Endothelial cell of umbilical vein (primary cell): ENCODE measurements at regions not wholly inside any gene's neighbourhood (a gene's known extent, or its start where the extent isn't known, plus 50 kb on each side); places are given as distances from the start of the nearest gene placed in this dataset.

Source experiments
- BruUV-seq: library from RNA; stranded (reverse); fragments of 400-500 nt; replicated peaks from 2 replicates; lab custom pipeline; 2021; lab: Mats Ljungman, UMichigan
- CTCF ChIA-PET: fragments of 300-600, 350-600 bp; sonication (Branson Sonifier 250); formaldehyde crosslinking; loops from one replicate; lab custom pipeline; 2021; ENCODE audit warnings: antibody characterized with exemption, inconsistent platforms; lab: Charles Lee
- POLR2A ChIA-PET: fragments of 300-600, 350-600 bp; sonication (Branson Sonifier 250); formaldehyde crosslinking; loops from one replicate; lab custom pipeline; 2021; ENCODE audit warnings: antibody characterized with exemption, inconsistent platforms; lab: Charles Lee
- DNase-seq: peaks from one replicate; pipeline ENCODE4 v3.0.0-alpha.2; 2011; ENCODE audit warnings: low read depth, low spot score
- FAIRE-seq: peaks from 2 replicates; lab custom pipeline; 2011; peaks lifted over from hg19 to GRCh38; lab: Jason Lieb, UNC
- H2AFZ ChIP-seq: 2 replicates; pipeline ENCODE4 v1.6.0; 2012; ENCODE audit warnings: low read depth, low read length, control low read depth, inconsistent platforms
- H3K27ac ChIP-seq: 2 replicates; pipeline ENCODE4 v1.5.1; 2011; ENCODE audit warnings: low read depth, mild to moderate bottlenecking, control low read depth, low read length, moderate library complexity; ENCODE audit not compliant: insufficient read depth
- H3K27me3 ChIP-seq, 2 experiments: 2 replicates each; pipeline versions ENCODE4 v1.6.0 to v1.6.1; 2011; ENCODE audit warnings: low read length in 2 of 2, mixed read lengths in 1 of 2; ENCODE audit not compliant: control insufficient read depth in 2 of 2, insufficient read depth in 2 of 2
- H3K36me3 ChIP-seq, 2 experiments: 2 replicates in 1 of 2; 3 replicates in 1 of 2; pipeline ENCODE4 v1.5.1; 2011; ENCODE audit warnings: low read length in 2 of 2, mild to moderate bottlenecking in 1 of 2, moderate library complexity in 1 of 2; ENCODE audit not compliant: control insufficient read depth in 2 of 2, insufficient read depth in 2 of 2; ENCODE audit errors: extremely low read depth in 1 of 2
- H3K4me1 ChIP-seq: 3 replicates; pipeline ENCODE4 v1.5.1; 2011; ENCODE audit warnings: mild to moderate bottlenecking, low read length; ENCODE audit not compliant: control insufficient read depth, insufficient read depth; ENCODE audit errors: extremely low read depth
- H3K4me2 ChIP-seq: 2 replicates; pipeline ENCODE4 v1.6.1; 2011; ENCODE audit warnings: low read length, control low read depth, mixed read lengths; ENCODE audit not compliant: insufficient read depth
- H3K4me3 ChIP-seq, 3 experiments: fragments of 200-600 bp in 1 of 3; sonication (generic), shearing (Covaris generic) in 1 of 3; replicated peaks in 1 of 3; 2 replicates each; pipeline ENCODE4 v1.5.1; 2011 to 2016; ENCODE audit warnings: control low read depth in 3 of 3, low read length in 3 of 3, mild to moderate bottlenecking in 2 of 3, inconsistent platforms in 1 of 3, low read depth in 1 of 3, moderate library complexity in 1 of 3; ENCODE audit not compliant: insufficient read depth in 1 of 3
- H3K79me2 ChIP-seq: 2 replicates; pipeline ENCODE4 v1.6.0; 2012; ENCODE audit warnings: low read length, inconsistent platforms; ENCODE audit not compliant: control insufficient read depth, insufficient read depth
- H3K9ac ChIP-seq: replicated peaks from 2 replicates; pipeline ENCODE3; 2011; ENCODE audit warnings: low read length, control low read depth; ENCODE audit not compliant: insufficient read depth; ENCODE audit errors: extremely low read depth
- H3K9me1 ChIP-seq: replicated peaks from 3 replicates; pipeline ENCODE4 v1.6.0; 2011; ENCODE audit warnings: mild to moderate bottlenecking, low read length; ENCODE audit not compliant: control insufficient read depth, insufficient read depth; ENCODE audit errors: extremely low read depth
- H3K9me3 ChIP-seq: replicated peaks from 2 replicates; pipeline ENCODE4 v1.5.1; 2012; ENCODE audit warnings: low read length, inconsistent platforms; ENCODE audit not compliant: control insufficient read depth, insufficient read depth
- H4K20me1 ChIP-seq: replicated peaks from 2 replicates; pipeline ENCODE3; 2011; ENCODE audit warnings: mild to moderate bottlenecking, low read length; ENCODE audit not compliant: control insufficient read depth, insufficient read depth; ENCODE audit errors: extremely low read depth
- EZH2 ChIP-seq: IDR thresholded peaks from 2 replicates; pipeline ENCODE4 v1.6.1; 2012; ENCODE audit warnings: borderline replicate concordance, low read depth, mild to moderate bottlenecking, moderate library complexity, low read length, inconsistent platforms; ENCODE audit not compliant: severe bottlenecking
- FOS ChIP-seq: IDR thresholded peaks from 2 replicates; pipeline ENCODE4 v1.6.1; 2011; ENCODE audit warnings: mild to moderate bottlenecking, low read length, moderate library complexity, borderline replicate concordance; ENCODE audit not compliant: insufficient read depth
- GATA2 ChIP-seq: IDR thresholded peaks from 2 replicates; pipeline ENCODE4 v1.7.0; 2011; ENCODE audit warnings: low read depth, mild to moderate bottlenecking, moderate library complexity, mixed read lengths, low read length; ENCODE audit not compliant: insufficient read length, insufficient read depth
- MYC ChIP-seq: IDR thresholded peaks from one replicate; pipeline ENCODE4 v1.6.1; 2011; ENCODE audit warnings: mild to moderate bottlenecking, low read depth, low read length
- POLR2A ChIP-seq: IDR thresholded peaks from 2 replicates; pipeline ENCODE4 v1.6.1; 2012; ENCODE audit warnings: low read depth, mild to moderate bottlenecking, control low read depth, low read length
- POLR2AphosphoS5 ChIP-seq: IDR thresholded peaks from 2 replicates; pipeline ENCODE4 v1.6.1; 2012; ENCODE audit warnings: low read depth, mild to moderate bottlenecking, control low read depth, low read length, moderate library complexity; ENCODE audit not compliant: insufficient read depth
- dilution Hi-C: fragments of 300-500 bp; cut with MboI; formaldehyde crosslinking; loops from one replicate; pipeline ENCODE4 v1.15.0; 2019; ENCODE audit warnings: low sequenced_read_pairs; ENCODE audit not compliant: extremely low pct_ligation_motif_present
- intact Hi-C: fragments of 100-400 bp; cut with micrococcal nuclease; formaldehyde crosslinking; loops from one replicate; pipeline ENCODE4 v1.10.0; 2022

- Histone ChIP-seq H3K27me3 (no peaks in the 10 kb centered on the region), H3K79me2 (no peaks in the 10 kb centered on the region), H3K4me1 (no peaks in the 10 kb centered on the region), H2AFZ (no peak overlapping the region), H4K20me1 (no peaks in the 10 kb centered on the region), H3K4me3 (no peak overlapping the region), H3K9me3 (no peaks in the 10 kb centered on the region), H3K9ac (no peak overlapping the region), H3K9me1 (no peaks in the 10 kb centered on the region), H3K36me3 (no peaks in the 10 kb centered on the region), H3K27ac (no peak overlapping the region), H3K4me2 (no peak overlapping the region)
- TF ChIP-seq FOS (no peak), POLR2A (no peak), MYC (no peak), POLR2AphosphoS5 (no peak)
- ChIA-PET CTCF (no interaction called here), POLR2A (no interaction called here)
- dilution Hi-C loops (no loop called here), intact Hi-C loops (no loop called here)
- no peak for DNase-seq
- FAIRE-seq = no peak
- BruUV-seq = no TSS peak
These were observed 150.9 kb upstream of the CYRIA start for GRCh38 chr2:16816522-16816921.

GRCh38 chr2:16816016-16816415 lies 150.4 kb upstream of the CYRIA start:
- TF ChIP-seq MYC (no peak), FOS (no peak), POLR2A (no peak), POLR2AphosphoS5 (no peak), GATA2 (no peak), EZH2 (no peak)
- POLR2A ChIA-PET = no interaction called here
- no TSS peak for BruUV-seq
- Histone ChIP-seq H3K27ac (no peak overlapping the region), H2AFZ (no peak overlapping the region), H3K27me3 (no peaks in the 10 kb centered on the region), H3K4me2 (no peak overlapping the region), H3K9ac (no peak overlapping the region), H3K4me3 (no peak overlapping the region), H4K20me1 (no peaks in the 10 kb centered on the region), H3K9me3 (no peaks in the 10 kb centered on the region), H3K4me1 (no peaks in the 10 kb centered on the region), H3K79me2 (no peaks in the 10 kb centered on the region), H3K9me1 (no peaks in the 10 kb centered on the region), H3K36me3 (no peaks in the 10 kb centered on the region)
- no peak for DNase-seq
- no peak for FAIRE-seq
- dilution Hi-C loops = no loop called here
- CTCF ChIA-PET = no interaction called here
- intact Hi-C loops = no loop called here
